ENCODE measurements at regions not wholly inside any gene's neighbourhood (a gene's known extent, or its start where the extent isn't known, plus 50 kb on each side); places are given as distances from the start of the nearest gene placed in this dataset.
A peak's percentile ranks its signal among the peaks of the same experiment; 100 is the strongest.

GRCh38 chr18:75773618-75774017 lies 346.1 kb upstream of the SMIM21 start:
- H3K4me3 ChIP-seq (ENCODE audit: low read depth, low read length) = no peak overlapping the region
- TF ChIP-seq, protein P1, sequence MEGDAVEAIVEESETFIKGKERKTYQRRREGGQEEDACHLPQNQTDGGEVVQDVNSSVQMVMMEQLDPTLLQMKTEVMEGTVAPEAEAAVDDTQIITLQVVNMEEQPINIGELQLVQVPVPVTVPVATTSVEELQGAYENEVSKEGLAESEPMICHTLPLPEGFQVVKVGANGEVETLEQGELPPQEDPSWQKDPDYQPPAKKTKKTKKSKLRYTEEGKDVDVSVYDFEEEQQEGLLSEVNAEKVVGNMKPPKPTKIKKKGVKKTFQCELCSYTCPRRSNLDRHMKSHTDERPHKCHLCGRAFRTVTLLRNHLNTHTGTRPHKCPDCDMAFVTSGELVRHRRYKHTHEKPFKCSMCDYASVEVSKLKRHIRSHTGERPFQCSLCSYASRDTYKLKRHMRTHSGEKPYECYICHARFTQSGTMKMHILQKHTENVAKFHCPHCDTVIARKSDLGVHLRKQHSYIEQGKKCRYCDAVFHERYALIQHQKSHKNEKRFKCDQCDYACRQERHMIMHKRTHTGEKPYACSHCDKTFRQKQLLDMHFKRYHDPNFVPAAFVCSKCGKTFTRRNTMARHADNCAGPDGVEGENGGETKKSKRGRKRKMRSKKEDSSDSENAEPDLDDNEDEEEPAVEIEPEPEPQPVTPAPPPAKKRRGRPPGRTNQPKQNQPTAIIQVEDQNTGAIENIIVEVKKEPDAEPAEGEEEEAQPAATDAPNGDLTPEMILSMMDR (IDR thresholded peaks at IDR 0.05; ENCODE audit: control insufficient read depth, extremely low read depth, insufficient read depth) = peak; percentile 4; the same call in 1 of the 2 replicates
- no peak for DNase-seq (ENCODE audit: low read depth)

DNA sequence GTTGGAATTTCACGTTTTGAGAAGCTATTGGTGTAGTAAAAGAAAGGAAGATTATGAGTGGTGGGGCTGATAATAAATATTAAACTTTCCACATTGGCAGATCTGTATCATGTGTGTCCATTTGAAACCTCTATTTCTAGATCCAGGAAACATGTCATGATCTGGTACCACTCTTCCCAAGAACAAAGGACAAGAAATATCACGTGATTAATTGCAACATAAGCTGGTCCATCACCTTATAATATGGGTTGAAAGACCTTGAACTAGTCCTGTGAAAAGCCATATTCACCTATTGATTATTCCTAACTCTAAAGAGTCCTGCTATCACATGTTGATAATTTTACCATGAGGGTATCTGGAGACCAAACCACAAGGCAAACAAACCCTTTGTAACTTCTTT lies 335.3 kb upstream of the SMIM21 start:
- no peak overlapping the region for H3K4me3 ChIP-seq (ENCODE audit: low read depth, low read length)
- DNase-seq (ENCODE audit: low read depth) = no peak
- TF ChIP-seq, protein P1 (IDR thresholded peaks at IDR 0.05; ENCODE audit: control insufficient read depth, extremely low read depth, insufficient read depth) = no peak

DNA sequence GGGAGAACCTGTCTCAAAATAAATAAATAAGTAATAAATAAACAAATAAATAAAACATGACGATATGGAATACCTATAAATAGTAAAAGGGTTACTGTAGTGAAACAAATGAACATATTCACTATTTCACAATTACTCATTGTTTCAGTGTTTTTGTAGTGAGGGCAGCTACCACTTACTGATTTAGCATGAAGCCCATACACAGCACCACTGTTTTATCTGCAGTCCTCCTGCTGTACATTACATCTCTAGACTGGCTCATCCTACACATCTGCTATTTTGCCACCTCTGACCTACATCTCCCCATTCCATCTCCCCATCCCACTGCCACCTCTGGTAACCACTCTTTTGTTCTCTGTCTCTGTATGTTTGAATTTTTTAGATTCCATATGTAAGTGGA lies 332.7 kb upstream of the SMIM21 start:
- no peak for DNase-seq (ENCODE audit: low read depth)
- TF ChIP-seq, protein P1 (IDR thresholded peaks at IDR 0.05; ENCODE audit: control insufficient read depth, extremely low read depth, insufficient read depth) = no peak
- H3K4me3 ChIP-seq (ENCODE audit: low read depth, low read length) = no peak overlapping the region

- no peak overlapping the region for H3K4me3 ChIP-seq (ENCODE audit: low read depth, low read length)
- TF ChIP-seq, protein P1 (IDR thresholded peaks at IDR 0.05; ENCODE audit: control insufficient read depth, extremely low read depth, insufficient read depth) = no peak
- no peak for DNase-seq (ENCODE audit: low read depth)
Measured at GRCh38 chr18:75757951-75758350, 330.4 kb upstream of the SMIM21 start.

GRCh38 chr18:75754433-75754832 lies 326.9 kb upstream of the SMIM21 start:
- TF ChIP-seq, protein P1 (IDR thresholded peaks at IDR 0.05; ENCODE audit: control insufficient read depth, extremely low read depth, insufficient read depth) = no peak
- no peak for DNase-seq (ENCODE audit: low read depth)
- no peak overlapping the region for H3K4me3 ChIP-seq (ENCODE audit: low read depth, low read length)

- DNase-seq (ENCODE audit: low read depth) = no peak
- no peak overlapping the region for H3K4me3 ChIP-seq (ENCODE audit: low read depth, low read length)
- TF ChIP-seq, protein P1 (IDR thresholded peaks at IDR 0.05; ENCODE audit: control insufficient read depth, extremely low read depth, insufficient read depth) = no peak
Measured at GRCh38 chr18:75753753-75754152, 326.2 kb upstream of the SMIM21 start.

DNA sequence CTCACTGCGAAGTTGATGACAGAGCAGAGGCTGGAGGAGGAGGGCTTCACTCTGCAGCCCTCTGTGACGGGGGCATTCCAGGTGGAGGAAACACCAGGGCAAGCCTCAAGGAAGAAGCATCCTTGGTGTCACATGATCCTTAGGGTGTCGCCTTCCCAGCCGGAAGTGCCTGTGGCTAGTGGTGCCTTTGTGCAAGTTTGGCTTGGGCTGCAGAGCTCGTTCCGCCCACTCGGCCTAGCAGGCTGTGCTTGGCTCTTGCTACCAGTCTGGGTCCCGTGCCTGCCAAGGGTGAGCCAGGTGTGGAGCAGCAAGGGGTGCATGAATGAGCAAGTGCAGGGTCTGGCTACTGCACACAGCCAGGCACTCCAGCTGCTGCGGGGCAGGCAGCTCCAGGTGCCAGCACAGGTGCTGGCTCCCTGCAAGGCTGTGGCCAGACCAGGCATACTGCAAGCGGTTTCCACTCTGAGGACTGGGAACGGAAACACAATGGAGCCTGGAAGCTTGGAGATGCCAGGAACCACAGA lies 325.3 kb upstream of the SMIM21 start:
- DNase-seq (ENCODE audit: low read depth) = no peak
- H3K4me3 ChIP-seq (ENCODE audit: low read depth, low read length) = no peak overlapping the region
- TF ChIP-seq, protein P1 (IDR thresholded peaks at IDR 0.05; ENCODE audit: control insufficient read depth, extremely low read depth, insufficient read depth) = no peak
